A172 (cell line): ENCODE measurements at regions not wholly inside any gene's neighbourhood (a gene's known extent, or its start where the extent isn't known, plus 50 kb on each side); places are given as distances from the start of the nearest gene placed in this dataset.
"Not testable (repeated sequence)": the region's sequence is repeated elsewhere in the genome, so short reads cannot be mapped to it uniquely, and the experiment has no call there.

Experiments used
- DNase-seq: peaks from one replicate; pipeline ENCODE4 v3.0.0-alpha.2; 2015; ENCODE audit warnings: low spot score

DNA sequence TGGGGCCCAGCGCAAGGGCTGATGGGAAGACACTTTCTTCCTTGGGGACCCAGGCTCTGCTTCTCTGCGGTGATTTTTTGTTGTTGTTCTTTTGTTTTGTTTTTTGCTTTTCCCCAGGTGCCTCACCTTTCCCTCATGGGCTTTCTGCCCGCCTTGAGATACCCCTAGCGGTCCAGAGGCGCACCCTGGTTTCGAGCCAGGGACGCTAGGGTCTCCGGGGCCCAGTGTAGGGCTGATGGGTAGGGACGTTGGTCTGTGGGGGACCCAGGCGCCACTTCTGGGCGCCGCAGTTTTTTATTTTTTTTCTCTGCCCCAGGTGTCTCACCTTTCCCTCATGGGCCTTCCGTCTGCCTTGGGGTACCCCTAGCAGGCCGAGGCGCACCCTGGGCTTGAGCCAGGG is 192.7 kb downstream of the POTEG start:
- DNase-seq, result not testable (repeated sequence)

DNA sequence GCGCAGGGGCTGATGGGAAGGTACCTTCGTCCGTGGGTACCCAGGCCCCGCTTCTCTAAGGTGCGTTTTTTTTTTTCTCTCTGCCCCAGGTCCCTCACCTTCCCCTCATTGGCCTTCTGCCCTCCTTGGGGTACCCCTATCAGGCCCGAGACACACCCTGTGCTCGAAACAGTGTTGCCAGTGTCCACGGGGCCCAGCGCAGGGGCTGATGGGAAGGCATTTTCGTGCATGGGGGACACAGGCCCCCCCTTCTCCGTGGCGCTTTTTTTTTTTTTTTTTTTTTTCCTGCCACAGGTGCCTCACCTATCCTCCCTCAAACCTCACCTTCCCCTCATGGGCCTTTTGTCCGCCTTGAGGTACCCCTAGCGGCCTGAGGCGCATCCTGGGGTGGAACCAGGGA is 191.6 kb downstream of the POTEG start:
- not testable (repeated sequence) for DNase-seq

GRCh38 chr14:19266908-19267307 is 167.2 kb downstream of the POTEG start:
- not testable (repeated sequence) for DNase-seq

DNA sequence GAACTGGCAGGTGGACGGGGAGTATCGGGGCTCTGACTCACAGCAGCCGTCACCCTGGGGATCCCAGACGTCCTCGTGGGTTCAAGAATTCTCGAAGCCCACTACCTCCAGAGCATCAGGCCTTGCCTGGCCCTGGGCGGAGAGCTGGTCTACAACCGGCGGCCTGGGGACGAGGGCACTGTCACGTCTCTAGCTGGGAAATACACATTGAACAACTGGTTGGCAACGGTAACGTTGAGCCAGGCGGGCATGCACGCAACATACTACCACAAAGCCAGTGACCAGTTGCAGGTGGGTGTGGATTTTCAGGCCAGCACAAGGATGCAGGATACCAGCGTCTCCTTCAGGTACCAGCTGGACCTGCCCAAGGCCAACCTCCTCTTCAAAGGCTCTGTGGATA is 166.5 kb downstream of the POTEG start:
- not testable (repeated sequence) for DNase-seq

DNA sequence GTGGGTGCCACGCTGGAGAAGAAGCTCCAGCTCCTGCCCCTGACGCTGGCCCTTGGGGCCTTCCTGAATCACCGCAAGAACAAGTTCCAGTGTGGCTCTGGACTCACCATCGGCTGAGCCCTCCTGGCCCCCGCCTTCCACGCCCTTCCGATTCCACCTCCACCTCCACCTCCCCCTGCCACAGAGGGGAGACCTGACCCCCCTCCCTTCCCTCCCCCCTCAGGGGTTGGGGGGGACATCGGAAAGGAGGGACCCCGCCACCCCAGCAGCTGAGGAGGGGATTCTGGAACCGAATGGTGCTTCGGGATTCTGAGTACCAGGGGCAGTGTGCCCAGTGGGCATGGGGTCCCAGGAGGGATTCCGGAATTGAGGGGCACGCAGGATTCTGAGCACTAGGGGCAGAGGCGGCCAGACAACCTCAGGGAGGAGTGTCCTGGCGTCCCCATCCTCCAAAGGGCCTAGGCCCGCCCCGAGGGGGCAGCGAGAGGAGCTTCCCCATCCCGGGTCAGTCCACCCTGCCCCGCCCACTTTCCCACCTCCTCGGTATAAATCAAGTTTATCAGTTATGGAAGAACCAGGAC is 166.0 kb downstream of the POTEG start:
- DNase-seq, result not testable (repeated sequence)

DNA sequence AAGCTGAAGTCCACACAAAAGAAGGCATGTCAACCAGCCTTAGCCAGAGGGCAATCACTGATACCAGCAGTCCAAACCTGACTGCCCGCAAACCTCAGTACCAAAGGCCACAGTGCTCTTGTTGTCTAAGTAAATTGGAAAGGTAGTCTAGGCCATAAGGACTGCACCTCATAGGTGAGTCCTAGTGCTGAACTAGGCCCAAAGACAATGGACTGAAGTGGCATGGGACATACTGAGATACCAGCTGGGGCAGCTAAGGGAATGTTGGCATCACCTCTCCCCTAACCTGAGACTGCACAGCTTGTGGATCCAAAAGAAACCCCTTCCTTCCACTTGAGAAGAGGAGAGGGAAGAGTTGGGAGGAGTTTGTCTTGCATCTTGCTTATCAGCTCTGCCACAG is 161.9 kb downstream of the POTEG start:
- DNase-seq, result not testable (repeated sequence)

DNA sequence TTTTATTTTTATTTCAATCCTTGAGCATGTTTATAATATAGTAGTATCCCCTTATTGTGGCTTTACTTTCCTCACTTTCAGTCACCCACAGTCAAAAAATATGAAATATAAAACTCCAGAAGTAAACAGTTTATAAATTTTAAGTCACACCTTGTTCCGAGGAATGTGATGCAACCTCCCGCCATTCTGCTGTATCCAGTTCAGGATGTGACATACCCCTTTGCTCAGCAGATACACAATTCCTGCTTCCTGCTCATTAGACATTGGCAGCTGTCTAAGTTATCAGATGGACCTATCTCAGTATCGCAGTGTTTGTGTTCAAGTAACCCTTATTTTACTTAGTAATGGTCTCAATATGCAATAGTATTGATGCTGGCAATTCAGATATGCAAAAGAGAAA is 144.5 kb downstream of the POTEG start:
- peak; percentile 0 for DNase-seq

DNA sequence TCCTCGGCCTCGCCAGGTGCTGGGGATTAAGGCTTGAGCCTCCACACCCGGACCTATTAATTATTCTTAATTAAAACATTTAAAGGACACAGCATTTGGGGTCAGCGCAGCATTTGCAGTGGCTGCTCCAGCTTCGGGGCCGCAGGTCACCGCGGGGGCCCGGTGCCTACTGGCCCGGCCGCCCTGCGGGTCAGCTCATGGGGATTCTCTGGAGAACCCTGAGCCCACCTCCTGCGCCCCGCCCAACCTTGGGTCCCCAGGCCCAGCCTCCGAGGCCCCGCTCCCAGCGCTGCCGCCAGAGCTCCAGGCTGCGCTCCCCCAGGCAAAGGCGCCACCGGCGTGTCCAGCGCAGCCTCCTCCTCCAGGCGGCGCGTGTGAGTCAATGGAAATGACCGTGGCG is 133.9 kb downstream of the POTEG start:
- DNase-seq, result not testable (repeated sequence)

- DNase-seq, result not testable (repeated sequence)
Measured at GRCh38 chr14:19300838-19301237, 133.3 kb downstream of the POTEG start.

GRCh38 chr14:19303844-19304243 is 130.3 kb downstream of the POTEG start:
- DNase-seq, result not testable (repeated sequence)

- not testable (repeated sequence) for DNase-seq
Measured at GRCh38 chr14:19304442-19304841, 129.7 kb downstream of the POTEG start.

DNA sequence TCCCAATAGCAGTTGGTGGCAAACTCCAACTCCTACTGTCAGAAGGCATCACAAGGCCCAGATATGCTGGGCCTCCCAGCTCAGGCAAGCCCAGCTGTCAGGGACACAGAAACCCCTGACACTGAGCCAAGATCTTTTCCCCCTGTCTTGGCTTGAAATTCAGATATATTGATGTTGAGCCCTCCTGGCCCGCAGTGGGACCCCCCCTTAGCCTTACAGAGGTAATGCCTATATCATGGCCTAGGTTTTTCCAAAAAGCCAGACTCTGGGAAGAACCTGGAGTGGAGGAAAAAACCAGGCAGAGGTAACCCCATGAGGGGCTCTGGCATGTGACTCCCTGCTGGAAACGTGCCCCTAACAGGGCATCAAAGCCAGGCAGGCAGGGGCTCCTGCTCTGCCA is 129.2 kb downstream of the POTEG start:
- DNase-seq, result not testable (repeated sequence)

DNA sequence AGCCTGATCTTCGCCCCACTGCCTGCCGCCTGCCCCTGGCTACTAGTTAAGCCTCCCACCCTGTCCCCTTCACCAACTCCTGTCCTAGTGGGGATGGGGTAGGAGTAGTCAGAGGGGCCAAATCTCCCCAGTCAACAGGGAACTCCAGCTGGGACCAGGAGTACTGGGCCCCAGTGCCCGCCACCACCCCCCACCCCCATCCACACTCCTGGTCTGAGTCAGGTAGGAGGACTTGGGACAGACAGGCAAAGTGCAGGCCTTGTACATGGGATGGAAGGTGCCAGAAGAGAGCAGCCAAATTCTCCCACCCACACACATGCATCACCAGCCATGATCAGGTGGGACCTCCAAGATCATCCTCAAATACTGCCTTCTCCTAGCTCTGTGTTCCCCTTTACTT is 128.4 kb downstream of the POTEG start:
- not testable (repeated sequence) for DNase-seq

GRCh38 chr14:19306405-19306804 is 127.7 kb downstream of the POTEG start:
- not testable (repeated sequence) for DNase-seq

DNA sequence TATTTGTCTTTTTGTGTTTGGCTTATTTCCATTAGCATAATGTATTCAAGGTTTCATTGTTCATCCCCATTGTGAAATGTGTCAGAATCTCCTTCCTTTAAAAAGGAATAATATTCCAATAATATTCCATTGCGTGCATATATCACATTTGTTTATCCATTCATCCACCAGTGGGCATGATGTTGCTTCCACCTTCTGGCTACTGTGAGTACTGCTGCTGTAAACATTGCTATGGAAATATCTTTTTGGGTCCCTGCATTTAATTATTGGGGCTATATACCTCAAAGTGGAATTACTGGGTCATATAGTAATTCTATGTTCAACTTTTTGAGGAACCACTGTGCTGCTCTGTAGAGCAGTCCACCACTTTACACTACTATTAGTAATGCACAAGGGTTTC is 123.1 kb downstream of the POTEG start:
- DNase-seq, result not testable (repeated sequence)

DNA sequence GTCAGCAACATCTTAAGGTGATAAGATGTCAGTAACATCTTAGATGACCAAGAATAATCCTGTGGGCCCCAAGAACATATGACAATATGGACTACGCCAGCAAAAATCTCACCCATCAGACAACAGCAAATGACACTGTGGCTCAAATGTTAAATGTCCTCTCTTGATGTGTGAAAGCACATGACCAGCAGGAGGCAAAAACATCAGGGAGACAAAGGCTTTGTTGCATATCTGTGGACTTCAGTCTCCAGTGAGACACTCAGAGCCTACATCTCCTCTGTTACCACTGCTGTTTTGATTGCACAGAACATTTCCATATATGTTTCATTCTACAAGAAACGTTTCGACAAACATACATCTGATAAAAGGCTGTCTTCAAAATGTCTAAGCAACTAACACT is 103.5 kb downstream of the POTEG start:
- DNase-seq, result not testable (repeated sequence)

DNA sequence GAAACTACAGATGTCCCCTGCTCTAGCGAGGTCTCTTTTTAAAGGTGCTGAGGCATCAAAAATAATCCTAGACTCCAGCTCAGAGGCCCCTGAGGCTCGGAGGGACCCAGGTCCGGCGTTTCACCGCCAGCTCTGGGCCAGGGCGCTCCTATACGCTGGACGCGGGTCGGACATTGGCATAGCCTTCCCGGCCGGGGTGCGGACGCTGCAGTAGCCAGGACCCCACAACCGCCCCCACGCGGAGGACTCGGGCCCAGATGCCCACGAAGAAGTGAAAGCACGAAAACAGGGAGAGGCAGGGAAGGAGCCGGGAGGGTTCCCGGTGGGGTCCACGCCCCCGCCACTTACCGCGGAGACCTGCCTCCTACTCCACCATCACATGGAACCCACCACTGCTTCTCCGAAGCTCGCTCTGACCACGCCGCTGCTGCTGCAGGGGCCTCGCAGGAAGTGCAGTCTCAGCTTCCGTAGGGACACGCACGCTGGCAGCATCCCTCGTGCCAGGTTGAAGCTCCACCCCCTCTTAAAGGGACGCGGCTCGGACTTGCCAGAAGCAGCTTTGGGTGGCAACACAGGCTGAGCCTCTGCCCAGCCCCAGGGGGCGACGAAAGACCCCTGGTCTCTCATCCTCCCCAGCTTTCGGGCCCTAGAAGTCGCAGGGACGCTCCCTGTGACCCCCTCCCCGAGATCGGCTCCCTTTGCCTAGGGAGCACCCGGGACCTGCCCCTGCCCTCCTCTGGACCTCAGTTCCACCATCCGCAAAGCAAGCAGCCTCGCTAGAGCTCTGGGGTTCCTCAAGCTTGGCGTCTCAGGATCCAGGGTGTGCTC is 96.7 kb downstream of the POTEG start:
- not testable (repeated sequence) for DNase-seq

- DNase-seq, result not testable (repeated sequence)
Measured at GRCh38 chr14:19338060-19338372, 96.1 kb downstream of the POTEG start.

GRCh38 chr14:19340976-19341375 is 93.2 kb downstream of the POTEG start:
- DNase-seq, result not testable (repeated sequence)

DNA sequence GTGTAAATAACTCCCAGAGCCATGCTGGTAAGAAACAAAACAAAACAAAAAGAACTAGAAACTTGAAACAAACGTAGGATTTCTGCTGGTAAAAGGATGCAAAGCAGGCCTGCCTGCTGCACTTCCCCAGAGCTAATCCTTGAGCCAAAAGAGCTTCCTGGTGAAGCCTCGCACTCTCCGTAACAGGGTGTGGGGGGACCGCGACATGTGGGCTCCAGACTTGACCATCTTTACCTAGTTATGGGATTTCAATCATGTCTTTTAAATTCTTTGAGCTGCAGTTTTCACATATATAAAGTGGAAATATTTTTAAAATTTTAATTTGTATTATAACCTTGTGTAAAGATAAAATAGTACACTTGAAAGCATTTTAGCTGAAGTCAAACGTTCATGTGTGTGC is 92.5 kb downstream of the POTEG start:
- not testable (repeated sequence) for DNase-seq

DNA sequence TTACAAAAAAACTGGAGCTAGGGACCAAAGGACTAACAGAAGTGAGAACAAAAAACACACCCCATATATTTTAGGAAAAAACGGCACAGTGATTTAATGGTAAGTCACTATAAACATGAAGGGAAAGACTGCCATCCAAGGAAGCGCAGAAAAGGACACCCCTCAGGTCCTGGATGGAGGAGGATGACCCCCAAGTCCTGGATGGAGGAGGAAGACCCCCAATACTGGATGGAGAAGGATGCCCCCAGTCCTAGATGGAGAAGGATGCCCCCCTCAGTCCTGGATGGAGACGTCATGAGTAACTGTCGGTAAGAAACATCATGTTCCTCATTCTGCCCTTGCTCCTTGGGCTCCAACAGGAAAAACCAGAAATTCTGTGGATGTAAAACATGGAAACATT is 89.9 kb downstream of the POTEG start:
- DNase-seq, result not testable (repeated sequence)

- DNase-seq, result not testable (repeated sequence)
Measured at GRCh38 chr14:19344689-19345088, 89.5 kb downstream of the POTEG start.

DNA sequence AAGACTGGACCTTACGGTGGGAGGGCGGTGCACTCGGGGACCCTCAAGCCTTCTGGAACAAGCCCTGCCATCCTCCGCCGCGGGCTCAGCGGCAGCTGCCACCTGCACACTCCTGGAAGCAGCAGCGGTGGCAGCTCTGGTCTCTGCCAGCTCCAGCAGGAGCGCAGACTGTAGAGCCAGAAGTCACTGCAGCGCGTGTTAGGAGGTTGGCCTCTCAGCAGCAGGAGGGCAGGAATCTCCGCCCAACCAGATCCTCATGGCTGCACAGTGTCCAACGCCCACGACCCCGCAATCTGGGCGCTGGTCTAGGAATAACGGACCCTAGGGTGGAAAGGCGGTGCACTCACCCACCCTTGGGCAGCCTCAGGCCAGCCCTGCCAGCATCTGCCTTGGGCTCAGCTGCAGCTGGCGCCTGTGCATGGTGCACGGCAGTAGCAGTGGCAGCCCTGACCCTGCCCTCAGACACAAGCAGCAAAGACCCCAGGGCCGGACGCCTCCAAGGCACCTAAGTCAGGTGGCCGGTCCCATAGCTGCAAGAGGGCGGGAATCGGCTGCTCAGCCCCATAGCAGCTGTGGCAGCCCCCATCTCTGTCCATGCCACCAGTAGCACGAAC is 88.7 kb downstream of the POTEG start:
- not testable (repeated sequence) for DNase-seq
